GM12874 (cell line): ENCODE measurements at regions not wholly inside any gene's neighbourhood (a gene's known extent, or its start where the extent isn't known, plus 50 kb on each side); places are given as distances from the start of the nearest gene placed in this dataset.
A peak's percentile ranks its signal among the peaks of the same experiment; 100 is the strongest.

Source experiments
- CTCF ChIP-seq: IDR thresholded peaks from 2 replicates; pipeline ENCODE4 v1.5.1; 2011; ENCODE audit warnings: low read depth, mild to moderate bottlenecking, control low read depth, low read length, moderate library complexity; ENCODE audit not compliant: insufficient read depth

DNA sequence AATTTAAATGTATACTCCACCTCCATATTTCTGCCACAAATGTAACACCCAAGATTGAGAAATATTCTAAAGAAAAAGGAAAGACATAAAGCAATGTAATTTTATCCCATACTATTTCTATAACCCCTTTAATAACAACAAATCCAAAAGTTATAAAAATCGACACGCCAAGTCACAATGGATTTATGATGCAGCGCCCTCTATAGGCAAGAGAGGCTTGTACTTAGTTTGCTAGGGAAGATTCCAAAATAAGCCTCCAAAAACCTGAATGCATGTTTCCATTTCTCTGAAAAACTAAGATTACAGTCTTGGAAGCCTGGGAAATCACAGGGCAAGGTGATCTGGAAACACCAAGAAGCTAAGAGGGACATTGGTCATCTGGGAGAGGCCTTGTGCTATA lies 1389.3 kb downstream of the CDY2B start:
- 0 out of 2 replicates have a peak, but pooled peaks have one; percentile 17 for TF ChIP-seq CTCF

- TF ChIP-seq CTCF, result no peak
Observed at GRCh38 chrY:16486696-16487215, 1393.3 kb downstream of the CDY2B start.

- no peak for TF ChIP-seq CTCF
Observed at GRCh38 chrY:16480031-16480430, 1400.0 kb downstream of the CDY2B start.

GRCh38 chrY:16474053-16474452 lies 1406.0 kb downstream of the CDY2B start:
- no peak for TF ChIP-seq CTCF

DNA sequence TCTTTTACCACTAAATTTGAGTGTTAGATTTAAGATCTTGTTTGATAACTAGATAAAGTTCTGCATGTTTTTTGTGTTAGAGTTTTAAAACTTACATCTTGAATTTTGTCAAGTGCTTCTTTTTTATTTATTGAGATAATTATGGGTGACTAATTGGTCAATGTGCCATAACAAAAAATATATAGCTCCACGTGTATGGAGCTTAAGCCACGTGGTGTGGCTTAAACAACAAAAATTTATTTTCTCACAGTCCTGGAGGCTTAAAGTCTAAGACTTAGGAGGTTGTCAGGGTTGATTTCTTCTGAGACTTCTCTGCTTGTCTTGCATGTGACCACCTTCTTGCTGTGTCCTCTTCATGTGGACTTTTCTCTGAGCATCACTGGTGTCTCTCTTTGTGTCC lies 1425.2 kb downstream of the CDY2B start:
- TF ChIP-seq CTCF, result no peak

- no peak for TF ChIP-seq CTCF
Observed at GRCh38 chrY:16446152-16446551, 1433.9 kb downstream of the CDY2B start.
